ENCODE measurements at regions not wholly inside any gene's neighbourhood (a gene's known extent, or its start where the extent isn't known, plus 50 kb on each side); places are given as distances from the start of the nearest gene placed in this dataset.
"Not testable (repeated sequence)": the region's sequence is repeated elsewhere in the genome, so short reads cannot be mapped to it uniquely, and the experiment has no call there.

DNA sequence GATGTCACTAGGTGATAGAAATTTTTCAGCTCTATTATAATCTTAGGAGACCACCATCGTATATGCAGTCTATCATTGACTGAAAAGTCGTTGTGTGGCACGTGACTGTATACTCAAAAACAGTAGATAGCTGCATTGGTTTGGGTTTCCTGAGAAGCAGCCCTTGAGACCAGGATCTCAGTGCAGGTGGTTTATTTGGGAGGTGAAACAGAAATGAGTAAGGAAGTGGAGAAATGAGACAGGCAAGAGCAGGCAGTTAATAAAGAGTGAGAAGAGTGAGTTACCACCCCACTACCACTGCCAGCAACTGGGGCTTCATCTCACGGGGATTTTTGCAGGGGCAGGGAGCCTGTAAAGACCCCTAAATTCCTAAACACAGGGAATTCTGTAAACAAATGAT is 221.0 kb downstream of the SHQ1 start:
- DNase-seq, result no peak

DNA sequence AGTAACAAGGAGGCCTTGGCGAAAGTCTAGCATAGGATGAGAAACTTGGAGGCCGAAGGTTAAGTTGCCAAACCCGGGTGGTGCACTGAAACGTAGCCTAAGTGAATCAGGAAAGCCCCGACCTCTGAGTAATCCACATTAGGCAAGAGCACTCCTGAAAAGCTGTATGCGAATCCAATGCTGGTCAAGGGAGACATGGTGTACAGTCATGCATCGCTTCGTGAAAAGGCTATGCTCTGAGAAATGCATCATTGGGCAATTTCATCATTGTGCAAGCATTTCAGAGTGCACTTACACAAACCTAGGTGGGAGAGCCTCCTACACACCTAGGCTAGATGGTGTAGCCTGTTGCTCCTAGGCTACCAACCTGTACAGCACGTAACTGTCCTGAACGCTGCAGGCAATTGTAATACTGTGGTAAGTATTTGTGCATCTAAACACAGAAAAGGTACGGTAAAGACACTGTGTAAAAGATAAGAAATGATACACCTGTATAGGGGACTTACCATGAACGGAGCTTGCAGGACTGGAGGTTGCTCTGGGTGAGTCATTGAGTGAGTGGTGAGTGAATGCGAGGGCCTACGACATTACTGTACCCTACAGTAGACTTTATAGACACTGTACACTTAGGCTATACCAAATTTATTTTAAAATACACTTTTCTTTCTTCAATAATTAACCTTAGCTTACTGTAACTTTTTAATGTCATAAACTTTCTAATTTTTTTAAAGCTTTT is 222.5 kb downstream of the SHQ1 start:
- DNase-seq, result no peak

DNA sequence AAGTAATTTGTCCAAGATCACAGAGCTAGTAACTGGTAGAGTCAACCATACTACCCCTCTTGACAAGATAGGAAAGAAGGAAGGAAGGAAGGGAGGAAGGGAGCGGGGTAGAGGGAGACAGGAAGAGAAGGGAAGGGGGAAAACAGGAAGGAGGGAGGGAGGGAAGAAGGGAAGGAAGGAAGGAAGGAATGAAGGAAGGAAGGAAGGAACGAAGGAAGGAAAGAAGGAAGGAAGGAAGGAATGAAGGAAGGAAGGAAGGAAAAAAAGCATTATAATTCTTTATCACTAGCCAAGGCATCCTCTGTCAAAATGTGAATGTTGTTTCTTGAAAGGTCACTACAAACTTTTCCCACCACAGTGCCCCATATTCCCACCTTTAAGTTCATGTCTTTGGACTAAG is 223.6 kb downstream of the SHQ1 start:
- no peak for DNase-seq

DNA sequence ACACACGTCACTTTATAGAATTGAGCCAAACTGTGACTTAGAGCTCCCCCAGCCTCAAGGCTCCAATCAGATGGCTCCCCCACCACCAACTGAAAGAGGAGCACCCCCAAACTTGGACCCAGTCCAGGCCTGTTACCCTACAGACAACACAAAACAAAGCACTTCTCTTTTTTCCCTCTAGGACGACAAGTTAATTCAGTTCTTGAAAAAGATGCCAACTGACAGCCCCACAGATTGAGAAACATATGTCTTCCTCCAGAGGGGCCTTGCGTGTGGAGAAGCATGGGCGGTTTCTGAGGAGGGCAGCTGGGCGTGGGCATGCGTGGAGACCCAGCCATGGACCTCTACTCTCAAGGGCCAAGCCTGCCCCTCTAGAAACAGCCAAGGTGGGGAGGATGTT is 229.5 kb downstream of the SHQ1 start:
- no peak for DNase-seq

DNA sequence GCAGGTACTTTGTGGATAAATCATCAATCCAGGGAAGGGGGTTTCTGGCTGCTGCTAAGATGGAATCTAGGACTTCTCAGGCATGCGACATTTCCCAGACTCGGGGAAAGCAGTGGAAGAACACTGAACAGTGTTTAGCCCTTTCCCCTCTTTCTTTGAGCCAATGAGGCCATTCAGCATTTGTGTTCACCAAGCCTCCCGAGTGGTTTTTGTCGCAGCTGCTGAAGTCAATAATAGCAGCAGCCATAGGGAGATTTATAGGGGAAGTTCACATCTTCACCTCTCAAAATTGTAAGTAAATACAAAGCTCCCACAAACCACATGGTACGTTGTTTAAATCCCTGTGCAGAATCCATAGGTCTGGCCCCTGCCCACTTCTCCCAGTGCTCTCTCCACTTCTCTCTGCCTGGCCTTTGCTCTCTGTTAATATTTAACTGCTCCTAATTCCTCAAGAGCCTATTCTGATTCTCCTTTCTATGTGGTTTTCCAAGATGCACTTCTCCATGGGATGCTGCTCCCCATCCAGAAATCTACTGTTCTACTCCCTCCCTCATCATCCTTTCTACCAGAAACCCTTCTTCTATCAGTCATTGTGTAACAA is 230.7 kb downstream of the SHQ1 start:
- no peak for DNase-seq

DNA sequence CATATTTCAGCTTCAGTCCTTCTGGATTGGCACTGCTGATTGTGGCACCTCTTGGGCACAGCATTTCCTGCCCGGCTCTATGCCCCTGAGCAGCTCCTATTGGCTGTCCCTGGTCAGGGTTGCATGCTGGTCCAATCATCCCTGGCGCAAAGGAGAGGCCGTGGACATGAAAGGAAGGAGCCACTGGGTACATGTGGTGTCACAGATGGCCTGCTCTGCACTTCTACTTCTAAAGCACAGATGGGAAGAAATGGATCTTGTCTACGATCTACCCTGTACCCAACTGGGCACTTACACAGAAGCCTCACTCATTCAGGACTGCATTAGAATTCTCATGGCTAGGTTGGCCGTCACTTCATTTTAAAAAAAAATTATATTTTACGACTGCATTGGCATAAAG is 232.5 kb downstream of the SHQ1 start:
- no peak for DNase-seq

DNA sequence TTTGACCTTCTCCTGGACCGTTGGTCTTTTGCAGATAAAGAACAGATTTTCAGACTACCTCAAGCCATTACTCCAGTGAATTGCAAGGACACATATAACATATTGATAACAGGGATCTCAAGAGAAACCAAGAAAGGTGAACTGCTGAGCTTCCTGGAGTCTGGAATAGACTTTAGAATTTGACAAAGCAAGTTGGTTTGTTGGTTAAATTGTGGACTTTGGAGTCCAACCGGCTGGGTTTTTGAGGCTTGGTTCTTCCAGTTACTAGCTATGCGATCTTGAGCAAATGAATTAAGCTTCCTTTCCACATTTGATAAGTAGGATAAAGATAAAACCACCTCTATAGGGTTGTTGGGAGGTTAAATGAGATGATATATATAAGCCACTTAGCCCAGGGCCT is 233.1 kb downstream of the SHQ1 start:
- no peak for DNase-seq

DNA sequence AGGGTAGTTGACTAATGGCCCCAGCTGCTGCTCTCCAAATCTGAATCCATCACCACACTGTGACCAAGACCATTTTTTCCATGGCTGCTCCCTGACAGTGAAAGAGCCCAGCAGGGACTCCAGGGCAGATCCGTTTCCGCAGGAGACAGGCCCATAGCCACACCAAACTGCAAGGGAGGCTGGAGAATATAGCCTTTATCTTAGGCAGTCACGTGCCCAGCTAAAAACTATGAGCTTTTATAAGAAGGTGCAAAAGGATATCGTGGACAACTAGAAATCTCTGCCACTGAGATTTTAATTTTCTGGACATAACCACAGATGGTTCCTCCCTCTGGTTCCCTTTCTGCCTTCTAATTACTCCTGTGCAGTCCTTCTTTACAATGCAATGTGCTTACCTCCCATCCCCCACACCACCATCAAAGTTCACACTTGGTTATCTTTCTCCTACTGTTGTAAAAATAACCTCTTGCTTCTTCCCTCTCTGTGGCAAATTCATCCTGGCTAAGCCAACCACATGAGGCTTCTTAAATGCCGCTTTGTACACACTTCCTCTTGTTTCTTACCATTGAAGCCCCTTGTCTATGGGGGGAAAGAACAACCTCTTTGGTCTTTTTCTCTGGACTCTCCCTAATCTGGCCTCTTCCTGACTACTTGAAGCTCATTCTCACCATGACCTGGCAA is 233.7 kb downstream of the SHQ1 start:
- DNase-seq, result no peak

DNA sequence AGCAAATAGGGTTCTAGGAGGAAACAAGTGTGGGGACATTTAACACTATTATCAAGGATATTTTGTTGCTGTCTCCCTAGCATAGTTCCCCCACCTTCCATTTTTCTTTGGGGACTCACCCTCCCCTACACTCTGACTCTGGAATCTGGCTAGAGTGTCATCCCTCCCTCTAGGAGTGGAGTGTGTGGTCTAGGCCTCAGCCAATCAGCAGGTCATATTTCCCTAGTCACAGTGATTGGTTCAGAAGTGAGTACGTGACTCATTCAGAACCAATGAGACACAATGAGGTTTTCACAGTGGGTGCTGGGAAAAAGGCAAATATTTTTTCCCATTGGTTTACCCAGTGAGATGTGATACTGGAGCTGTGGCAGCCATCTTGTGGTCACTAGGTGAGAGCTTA is 234.4 kb downstream of the SHQ1 start:
- no peak for DNase-seq

DNA sequence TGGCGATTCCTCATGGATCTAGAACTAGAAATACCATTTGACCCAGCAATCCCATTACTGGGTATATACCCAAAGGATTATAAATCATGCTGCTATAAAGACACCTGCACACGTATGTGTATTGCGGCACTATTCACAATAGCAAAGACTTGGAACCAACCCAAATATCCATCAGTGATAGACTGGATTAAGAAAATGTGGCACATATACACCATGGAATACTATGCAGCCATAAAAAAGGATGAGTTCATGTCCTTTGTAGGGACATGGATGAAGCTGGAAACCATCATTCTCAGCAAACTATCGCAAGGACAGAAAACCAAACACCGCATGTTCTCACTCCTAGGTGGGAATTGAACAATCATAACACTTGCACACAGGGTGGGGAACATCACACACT is 239.1 kb downstream of the SHQ1 start:
- DNase-seq, result not testable (repeated sequence)

DNA sequence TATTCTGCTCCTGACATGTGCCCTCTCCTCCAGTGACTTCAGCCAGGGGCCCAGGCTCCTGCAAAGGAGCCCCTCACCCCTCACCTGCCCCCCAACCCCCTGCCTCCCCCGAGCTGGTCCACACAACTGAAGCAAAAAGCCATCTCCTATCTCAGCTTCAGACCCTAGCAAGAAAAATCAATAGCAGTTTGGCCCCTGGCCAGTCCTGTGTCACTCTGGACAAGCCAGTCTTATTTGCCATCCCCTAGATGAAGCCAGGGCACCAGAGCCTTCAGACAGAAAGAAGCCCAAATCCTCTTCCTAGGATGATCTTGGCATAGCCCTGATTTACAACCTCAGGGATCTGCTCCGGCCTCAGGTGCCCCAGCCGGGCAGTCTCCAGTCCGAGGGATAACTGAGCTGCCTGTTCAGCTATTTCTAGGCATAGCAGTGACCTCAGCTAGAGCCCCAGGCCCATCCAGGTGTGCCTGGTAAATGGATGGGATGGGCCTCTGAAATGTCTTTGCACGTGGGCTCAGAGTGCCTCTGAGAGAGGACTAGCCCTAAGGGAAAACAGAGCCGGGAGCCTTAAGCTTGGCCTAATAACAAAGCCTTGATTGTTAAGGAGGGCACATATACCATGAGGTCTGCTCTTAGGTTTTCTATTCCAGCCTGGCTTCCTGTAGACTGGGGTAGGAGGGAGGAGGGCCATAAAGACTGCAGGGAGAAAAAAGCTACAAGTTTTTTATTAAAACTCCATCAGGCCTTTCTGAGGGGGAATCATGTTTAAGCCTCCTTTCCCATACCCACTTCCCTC is 242.0 kb downstream of the SHQ1 start:
- DNase-seq, result no peak

DNA sequence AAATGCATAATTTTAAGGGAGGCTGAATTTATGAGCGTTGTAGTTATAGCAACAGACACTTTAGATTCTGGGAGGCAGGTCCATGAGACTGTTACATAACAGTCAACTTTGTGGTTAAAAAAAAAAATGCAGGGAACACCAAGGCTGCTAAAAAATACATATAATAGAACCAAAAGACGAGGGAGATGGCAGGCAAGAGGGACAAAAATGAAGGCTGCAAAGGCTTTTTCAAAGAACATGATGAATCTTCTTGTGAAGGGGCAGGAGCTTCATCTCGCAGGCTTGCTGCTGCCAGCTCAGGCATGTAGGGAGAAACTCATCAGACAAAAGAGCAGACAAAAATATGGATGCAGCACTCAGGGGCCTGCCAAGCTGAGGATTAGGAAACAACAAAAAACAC is 243.9 kb downstream of the SHQ1 start:
- DNase-seq, result no peak

DNA sequence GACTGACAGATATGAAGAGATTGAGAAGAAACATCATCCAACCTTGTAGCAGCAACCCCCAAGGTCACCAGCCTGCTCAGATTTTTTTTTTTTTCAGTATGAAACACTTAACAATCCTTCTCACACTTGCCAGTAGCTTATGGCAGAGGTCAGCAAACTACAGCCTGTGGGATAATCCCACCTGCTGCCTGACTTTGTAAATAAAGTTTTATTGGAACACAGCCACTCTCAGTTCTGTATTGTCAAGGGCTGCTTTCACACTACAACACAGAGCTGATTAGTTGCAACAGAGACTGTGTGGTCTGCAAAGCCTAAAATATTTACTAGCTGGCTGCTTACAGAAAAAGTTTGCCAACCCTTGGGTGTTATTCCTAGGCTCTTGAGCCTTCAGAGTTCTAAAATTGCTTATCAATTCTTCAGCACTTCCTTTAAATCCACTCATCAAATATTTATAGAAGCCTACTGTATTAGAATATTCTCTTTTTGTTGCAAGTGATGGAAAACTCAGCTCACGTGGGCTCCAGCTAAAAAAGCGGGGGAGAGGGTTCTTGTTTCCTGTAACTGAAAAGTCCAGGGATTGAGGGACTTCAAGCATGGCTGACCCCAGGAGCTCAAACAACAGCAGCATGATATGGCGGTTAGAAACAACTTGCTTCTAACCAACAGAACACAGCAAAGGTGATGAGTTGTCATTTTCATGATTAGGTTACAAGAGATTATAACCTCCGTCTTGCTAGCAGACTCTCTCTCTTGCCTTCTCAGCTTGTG is 246.1 kb downstream of the SHQ1 start:
- no peak for DNase-seq

DNA sequence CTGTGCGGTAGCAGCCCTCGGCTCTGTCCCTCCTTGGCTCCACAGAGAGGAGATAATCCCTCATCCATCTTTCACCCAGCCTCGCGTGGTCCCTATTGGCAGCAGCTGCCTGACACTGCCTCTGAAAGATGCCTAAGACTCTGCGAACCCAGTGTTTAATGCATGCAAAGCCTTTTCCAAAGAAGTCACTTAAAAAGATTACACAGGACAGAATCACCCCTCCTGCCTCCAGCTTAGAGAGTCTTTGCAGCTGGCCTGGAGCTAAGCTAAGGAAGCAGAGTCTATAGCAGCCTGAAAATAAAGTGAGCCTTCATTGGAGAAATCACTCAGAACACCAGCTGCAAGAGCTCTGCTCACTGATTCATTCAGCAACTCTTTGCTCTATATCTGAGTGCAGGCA is 247.2 kb downstream of the SHQ1 start:
- no peak for DNase-seq

DNA sequence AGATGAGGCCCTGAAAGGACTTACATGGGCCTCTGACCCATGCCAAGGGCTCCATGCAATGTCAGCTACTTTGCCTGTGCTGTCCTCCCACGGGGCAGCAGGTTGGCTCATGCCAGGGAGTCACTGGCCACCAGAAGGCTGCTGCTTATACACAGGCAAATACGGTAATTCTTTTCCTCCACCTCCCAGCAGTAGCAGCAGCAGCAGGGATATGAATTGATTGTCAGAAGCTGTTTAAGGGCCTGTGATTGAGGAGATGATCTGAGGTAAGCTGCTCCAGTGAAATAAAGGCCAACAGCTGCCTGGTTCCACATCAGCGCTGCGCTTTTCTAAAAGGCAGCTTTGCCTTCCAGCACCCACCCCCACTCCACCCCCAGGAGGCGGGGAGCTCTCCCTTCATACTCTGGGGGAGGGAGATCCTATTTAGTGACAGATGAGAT is 250.5 kb downstream of the SHQ1 start:
- peak; percentile 2 for DNase-seq

DNA sequence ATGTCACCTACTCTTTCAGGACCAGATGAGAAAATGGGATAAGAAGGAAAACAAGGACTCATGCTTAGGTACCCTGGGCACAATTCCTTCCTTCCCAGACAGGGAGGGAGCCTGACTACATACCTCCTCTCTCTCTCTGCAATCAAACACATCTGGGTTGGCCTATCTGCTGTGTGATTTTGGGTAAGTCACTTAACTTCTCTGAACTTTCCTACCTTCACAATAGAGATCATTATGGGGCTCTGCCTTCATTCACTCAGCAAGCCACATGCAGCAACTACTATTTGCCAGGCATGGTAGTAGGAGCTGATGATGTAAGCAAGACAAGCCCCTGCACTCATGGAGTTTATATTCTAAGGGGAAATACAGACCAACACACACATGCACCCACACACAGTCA is 251.2 kb downstream of the SHQ1 start:
- no peak for DNase-seq

DNA sequence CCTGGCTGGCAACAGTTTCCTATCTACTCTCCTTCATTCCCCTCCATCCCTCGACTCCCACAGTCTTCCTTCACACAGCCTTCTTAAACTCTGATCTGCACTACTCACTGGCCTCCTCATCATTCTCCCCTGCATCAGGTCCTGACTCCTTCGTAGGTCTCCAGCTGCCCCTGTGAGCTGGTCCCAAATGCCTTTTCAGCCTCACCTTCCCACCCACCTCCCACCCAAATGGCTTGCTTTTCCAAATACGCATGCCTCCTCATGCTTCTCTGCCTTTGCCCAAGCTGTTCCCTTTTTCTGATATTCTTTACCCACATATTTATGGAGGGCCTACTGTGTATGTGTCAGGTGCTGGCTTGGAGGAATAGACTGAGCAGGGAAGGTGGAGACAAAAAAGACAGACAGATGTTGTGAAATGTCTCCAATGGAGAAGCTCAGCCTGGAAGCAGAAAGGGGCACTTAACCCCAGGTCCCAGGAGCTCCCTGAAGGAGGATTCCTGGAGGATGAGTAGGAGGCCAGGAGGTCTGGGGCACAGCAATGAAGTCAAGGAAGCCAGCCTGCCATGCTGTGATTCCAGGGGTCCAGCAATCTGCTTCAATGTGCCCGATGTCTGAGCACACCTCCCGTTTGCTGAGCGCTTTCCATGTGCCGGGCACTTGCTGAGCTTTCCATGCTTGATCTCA is 252.2 kb downstream of the SHQ1 start:
- no peak for DNase-seq

DNA sequence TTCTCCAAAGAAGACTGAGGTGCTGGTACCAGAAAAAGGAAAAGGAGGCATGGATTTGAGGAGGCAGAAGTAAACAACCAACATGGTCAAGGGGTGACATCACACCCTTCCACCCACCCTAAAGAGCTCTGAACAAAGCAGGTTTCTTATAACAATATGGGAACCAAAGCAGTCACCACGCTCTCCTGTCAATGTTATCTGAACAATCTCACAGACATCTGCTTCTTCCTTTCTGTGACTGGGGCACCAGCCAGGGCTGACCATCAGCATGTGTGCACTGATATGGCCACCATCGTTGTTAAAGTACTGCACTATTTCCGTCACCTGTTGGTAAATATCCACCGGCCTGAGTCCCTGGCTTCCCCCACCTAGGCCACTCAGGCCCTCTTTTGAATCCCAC is 252.9 kb downstream of the SHQ1 start:
- DNase-seq, result no peak

DNA sequence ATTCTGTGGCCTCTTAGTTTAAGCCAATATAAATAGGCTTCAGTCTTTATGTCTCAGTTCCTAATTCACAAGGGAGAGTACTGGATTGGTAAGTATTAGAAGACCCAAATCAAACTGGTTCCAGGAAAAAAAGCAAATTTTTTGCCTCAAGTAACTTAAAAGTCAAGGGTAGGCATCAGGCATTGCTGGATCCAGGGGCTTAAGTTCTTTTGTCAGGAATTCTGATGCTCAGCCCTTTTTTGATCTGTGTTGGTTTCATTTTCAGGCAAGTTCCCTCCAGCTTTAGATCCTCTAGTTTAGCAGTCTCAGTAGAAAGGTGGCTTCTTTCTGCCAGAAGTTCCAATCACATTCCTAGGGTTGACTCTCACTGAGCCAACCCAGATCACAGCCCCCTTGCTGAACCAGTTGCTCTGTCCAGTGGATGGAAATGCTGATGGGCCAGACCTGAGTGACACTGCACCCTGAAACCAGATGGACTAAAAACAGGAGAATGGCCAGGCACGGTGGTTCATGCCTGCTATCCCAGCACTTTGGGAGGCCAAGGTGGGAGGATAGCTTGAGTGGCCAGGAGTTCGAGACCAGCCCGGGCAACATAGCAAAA is 253.5 kb downstream of the SHQ1 start:
- DNase-seq, result no peak

DNA sequence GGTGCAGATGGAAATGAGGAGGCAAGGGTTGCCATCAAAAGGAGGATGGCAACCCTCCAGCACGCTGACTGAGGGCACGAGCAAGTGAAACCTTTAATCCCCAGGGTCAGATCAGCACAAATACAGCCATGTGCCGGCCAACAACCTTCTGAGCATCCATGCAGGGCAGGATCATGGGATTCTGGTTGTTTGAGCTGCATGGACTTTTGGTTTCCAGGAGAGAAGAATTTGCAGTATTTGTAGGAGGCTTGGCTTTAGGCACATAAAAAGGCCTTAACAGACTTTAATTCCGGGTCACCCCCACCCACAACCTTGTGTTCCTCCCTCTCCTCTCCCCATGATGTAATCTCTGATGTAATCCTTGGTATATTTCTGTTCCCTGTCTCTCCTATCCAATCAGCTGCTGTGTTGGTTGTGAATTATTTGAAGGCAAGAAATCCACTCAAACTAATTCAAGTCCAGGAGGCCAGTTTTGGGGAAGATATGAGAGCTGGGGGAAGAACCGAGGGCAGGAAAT is 254.3 kb downstream of the SHQ1 start:
- no peak for DNase-seq

All from NCI-H2107 (cell line).